NCI-H82 treated with DMSO at 0.1 percent for 48 hours (cell line): ENCODE measurements at regions not wholly inside any gene's neighbourhood (a gene's known extent, or its start where the extent isn't known, plus 50 kb on each side); places are given as distances from the start of the nearest gene placed in this dataset.

Source experiments
- DNase-seq: peaks from one replicate; lab custom pipeline; 2025; ENCODE audit not compliant: unreplicated experiment; lab: John Stamatoyannopoulos, UW

GRCh38 chr6:54710456-54710855 lies 136.1 kb upstream of the FAM83B start:
- no peak for DNase-seq

- no peak for DNase-seq
Measured at GRCh38 chr6:54716010-54716409, 130.6 kb upstream of the FAM83B start.

DNA sequence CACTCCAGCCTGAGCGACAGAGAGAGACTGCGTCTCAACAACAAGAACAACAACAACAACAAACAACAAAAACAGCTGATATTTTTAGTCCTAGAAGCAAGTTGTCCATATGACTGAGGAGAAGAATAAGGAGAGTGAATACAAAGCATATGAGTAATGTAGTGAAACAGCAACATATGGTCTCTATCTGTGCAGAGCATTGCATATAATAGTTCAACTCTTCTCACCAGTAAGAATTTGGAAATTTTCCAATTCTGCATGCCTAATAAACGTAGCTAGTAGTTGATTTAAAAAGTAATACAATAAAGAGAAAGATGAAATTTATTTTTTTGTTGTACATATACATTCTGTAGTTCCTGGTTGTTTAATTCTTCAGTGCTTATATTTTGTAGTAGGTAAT lies 129.7 kb upstream of the FAM83B start:
- no peak for DNase-seq

- peak; percentile 73 for DNase-seq
Measured at GRCh38 chr6:54717849-54718455, 128.6 kb upstream of the FAM83B start.

- peak; percentile 95 for DNase-seq
Measured at GRCh38 chr6:54718541-54719023, 128.0 kb upstream of the FAM83B start.

DNA sequence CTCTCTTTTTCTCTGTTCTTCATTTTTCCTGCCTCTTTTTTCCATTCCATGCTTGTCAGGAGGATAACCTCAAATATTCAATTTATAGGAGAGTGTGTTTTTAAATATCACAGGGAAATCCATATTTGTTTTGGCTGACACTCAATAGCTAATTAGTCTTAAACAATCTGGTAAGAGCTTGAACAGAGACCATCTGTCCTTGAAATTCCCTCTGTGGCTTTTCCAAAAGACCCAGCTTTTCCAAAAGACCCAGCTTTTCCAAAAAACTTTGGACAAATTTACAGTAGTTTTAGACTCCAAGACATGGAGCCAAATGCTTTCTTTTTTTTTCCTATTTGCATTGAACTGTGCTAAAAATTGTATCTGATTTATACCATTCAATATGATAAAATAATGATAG lies 127.4 kb upstream of the FAM83B start:
- DNase-seq, result peak; percentile 95

DNA sequence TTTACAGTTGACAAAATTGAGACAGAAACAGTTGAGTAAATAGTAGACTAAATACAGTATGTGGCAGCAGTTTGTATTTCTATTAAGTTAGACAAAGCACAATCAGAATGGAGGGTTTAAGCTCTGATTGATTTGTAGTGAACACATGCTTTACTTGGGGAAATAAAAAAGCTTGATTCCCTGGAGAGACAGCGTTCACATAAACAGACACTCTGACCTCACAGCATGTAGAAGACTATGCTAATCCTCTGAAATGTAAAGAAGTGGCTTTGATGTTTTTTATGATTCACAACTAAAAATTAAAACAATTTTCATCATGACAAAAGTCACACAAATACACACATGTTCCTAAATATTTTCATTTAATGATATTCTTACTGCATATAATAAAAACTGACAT lies 126.9 kb upstream of the FAM83B start:
- DNase-seq, result peak; percentile 87

GRCh38 chr6:54722328-54722727 lies 124.2 kb upstream of the FAM83B start:
- no peak for DNase-seq

GRCh38 chr6:54729716-54730115 lies 116.9 kb upstream of the FAM83B start:
- DNase-seq, result no peak

DNA sequence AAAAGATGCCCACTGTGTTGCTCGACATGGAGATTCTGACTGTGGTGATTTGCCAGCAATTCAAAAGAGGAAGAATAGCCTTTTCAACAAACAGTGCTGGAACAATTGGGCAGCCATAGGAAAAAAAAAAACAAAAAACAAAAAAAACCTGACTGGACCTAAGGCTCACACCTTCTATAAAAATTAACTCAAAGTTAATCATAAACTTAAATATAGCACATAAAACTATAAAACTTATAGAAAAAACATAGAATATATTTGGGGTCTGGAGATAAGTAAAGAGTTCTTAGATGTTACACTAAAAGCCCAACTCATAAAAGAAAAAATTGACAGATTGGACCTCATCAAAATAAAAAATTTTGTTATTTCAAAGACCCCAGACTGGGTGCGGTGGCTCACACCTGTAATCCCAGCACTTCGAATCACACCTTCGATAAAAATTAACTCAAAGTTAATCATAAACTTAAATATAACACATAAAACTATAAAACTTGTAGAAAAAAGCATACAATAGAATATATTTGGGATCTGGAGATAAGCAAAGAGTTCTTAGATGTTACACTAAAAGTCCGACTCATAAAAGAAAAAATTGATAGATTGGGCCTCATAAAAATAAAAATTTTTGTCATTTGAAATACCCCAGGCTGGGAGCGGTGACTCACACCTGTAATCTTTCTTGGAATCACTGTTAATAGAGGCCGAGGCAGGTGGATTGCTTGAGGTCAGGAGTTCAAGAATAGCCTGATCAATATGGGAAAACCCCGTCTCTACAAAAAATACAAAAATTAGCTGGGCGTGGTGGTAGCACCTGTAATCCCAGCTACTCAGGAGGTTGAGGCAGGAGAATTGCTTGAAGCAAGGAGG lies 115.6 kb upstream of the FAM83B start:
- no peak for DNase-seq

DNA sequence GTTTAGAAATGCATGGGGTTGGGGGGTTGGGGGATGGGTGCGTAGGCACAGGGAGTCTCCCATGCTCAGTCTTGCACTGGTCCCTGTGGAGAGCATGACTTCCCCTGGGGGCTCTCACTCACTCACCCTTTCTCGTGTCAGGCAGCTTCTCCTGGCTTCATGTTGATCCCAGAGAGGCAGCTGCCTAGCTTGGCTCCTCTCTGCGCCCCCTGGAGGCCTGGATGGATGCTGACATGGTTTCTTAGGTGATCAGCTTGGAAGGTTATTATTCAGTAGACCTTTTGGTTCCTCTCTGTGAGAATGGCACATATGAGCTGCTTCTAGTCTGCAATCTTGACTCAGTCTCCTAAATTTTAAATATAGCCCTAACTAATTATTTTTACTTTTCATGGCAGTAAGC lies 109.3 kb upstream of the FAM83B start:
- DNase-seq, result no peak

GRCh38 chr6:54747955-54748354 lies 98.6 kb upstream of the FAM83B start:
- DNase-seq, result no peak

- DNase-seq, result no peak
Measured at GRCh38 chr6:54754406-54754805, 92.2 kb upstream of the FAM83B start.

DNA sequence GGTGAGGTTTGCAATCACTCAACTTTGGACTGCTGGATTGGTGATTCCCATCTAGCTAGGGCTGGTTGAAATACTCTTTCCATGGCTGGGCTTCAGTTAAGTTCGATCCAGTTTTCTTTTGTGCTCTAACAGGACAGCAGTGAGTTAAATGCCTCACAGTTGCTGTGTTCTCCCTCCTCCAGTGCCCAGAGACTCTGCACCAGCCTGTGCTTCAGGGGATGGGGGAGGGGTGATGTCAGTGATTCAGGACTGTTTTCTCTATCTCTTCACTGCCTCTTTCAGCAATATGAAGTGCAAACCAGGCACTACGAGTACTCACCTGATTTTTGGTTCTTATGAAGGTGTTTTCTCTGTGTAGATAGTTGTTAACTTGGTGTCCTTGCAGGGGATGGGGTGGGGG lies 88.2 kb upstream of the FAM83B start:
- no peak for DNase-seq

DNA sequence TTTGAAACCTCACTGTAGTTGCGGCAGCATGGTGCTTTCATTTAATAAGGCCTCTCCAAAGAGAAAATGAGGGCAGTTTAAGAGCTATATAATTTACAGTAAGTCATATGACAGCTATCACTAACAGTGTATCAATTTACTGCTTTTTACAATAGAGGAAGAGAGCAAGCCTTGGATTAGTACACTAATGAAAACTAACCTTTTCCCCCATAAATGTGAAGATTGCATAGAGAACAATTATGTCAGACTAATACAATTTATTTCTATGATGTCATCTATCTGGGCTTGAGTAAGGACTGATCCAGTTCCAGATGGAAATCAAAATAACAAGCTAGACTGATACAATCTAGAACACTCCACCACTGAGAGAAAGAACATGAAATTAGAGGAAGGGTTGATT lies 78.1 kb upstream of the FAM83B start:
- DNase-seq, result no peak

DNA sequence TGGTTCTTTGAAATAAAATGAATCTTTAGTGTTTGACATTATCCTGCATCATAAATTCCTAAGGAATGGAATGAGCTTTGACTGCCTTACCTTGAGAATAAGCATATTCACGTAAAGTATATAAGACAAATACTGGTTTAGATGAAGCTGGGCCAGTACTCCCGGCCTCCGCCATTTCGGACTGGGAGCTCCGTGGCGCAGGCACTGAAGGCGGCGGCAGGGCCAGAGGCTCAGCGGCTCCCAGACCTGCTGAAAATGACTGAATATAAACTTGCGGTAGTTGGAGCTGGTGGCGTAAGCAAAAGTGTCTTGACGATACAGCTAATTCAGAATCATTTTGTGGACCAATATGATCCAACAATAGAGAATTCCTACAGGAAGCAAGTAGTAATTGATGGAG lies 76.2 kb upstream of the FAM83B start:
- DNase-seq, result no peak

DNA sequence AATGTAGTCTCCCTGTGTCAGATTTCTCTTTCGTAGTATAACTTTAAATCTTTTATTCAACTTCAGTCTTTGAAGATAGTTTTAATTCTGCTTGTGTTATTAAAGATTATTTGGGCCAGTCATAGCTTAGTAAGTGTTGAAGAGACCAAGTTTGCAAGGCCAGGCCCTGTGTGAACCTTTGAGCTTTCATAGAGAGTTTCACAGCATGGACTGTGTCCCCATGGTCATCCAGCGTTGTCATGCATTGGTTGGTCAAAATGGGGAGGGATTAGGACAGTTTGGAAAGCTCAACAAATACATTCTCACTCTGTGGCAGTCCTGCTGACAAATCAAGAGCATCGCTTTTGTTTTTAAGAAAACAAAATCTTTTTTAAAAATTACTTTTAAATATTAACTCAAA lies 74.6 kb upstream of the FAM83B start:
- DNase-seq, result no peak

DNA sequence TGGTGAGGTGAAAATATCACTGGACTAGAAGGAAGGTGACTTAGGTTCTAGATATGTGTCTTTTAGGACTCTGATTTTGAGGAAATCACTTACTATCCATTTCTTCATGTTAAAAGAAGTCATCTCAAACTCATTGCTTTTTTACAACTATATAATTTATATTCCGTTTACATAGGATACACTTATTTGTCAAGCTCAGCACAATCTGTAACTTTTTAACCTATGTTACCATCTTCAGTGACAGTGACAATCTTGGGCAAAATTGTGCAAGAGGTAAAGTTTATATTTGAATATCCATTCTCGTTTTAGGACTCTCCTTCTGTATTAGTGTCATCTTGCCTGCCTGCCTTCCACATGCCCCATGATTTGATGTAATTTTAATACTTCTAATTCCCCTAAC lies 74.0 kb upstream of the FAM83B start:
- DNase-seq, result no peak

DNA sequence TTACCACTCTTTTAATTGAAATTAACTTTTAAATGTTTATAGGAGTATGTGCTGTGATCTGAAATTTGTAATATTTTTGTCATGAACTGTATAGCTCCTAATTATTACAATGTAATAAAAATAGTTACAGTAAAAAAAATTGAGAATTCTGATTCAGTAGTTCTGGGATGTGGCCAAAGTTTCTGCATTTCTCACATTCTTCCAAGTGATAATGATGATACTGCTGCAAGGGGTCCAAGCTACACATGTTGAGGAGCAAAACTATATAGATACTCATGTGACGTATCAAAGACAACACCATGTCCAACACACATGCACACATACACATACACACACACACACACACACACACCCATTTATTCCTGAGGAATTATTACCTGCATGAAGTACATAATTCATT lies 71.0 kb upstream of the FAM83B start:
- no peak for DNase-seq

DNA sequence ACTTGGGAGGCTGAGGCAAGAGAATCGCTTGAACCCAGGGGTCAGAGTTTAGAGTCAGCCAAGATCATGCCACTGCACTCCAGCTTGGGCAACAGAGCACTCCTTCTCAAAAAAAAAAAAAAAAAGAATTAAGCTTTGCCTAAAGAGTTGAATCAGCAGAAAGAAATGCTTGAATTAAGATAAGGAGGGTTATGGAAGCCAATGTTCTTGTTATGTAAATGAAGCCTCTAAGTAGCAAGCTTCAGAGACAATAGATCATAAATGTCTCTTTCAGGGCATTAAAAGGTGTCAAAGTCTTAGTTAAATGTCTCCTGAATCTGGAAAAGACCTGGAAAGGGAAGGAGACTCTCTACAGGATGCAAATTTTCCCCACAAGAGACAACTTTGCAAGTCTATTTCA lies 69.7 kb upstream of the FAM83B start:
- no peak for DNase-seq

GRCh38 chr6:54778731-54779130 lies 67.8 kb upstream of the FAM83B start:
- no peak for DNase-seq

GRCh38 chr6:54784011-54784410 lies 62.6 kb upstream of the FAM83B start:
- no peak for DNase-seq

DNA sequence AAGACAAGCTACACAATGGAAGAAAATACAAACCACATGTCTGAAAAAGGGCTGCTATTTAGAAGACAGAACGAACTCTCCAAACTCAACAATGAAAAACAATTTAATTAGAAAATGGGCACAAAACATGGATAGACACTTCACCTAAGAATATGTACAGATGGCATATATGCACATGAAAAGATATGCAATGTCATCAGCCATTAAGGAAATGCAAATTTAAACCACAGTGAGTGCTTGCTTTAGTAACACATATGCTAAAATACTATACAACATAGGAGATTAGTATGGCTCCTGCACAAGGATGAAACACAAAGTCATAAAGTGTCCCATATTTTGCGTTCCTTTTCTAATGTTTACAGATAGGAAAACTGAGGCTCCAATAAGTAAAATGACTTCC lies 60.4 kb upstream of the FAM83B start:
- no peak for DNase-seq
